ENCODE measurements at regions not wholly inside any gene's neighbourhood (a gene's known extent, or its start where the extent isn't known, plus 50 kb on each side); places are given as distances from the start of the nearest gene placed in this dataset.
"Not testable (repeated sequence)": the region's sequence is repeated elsewhere in the genome, so short reads cannot be mapped to it uniquely, and the experiment has no call there.

DNA sequence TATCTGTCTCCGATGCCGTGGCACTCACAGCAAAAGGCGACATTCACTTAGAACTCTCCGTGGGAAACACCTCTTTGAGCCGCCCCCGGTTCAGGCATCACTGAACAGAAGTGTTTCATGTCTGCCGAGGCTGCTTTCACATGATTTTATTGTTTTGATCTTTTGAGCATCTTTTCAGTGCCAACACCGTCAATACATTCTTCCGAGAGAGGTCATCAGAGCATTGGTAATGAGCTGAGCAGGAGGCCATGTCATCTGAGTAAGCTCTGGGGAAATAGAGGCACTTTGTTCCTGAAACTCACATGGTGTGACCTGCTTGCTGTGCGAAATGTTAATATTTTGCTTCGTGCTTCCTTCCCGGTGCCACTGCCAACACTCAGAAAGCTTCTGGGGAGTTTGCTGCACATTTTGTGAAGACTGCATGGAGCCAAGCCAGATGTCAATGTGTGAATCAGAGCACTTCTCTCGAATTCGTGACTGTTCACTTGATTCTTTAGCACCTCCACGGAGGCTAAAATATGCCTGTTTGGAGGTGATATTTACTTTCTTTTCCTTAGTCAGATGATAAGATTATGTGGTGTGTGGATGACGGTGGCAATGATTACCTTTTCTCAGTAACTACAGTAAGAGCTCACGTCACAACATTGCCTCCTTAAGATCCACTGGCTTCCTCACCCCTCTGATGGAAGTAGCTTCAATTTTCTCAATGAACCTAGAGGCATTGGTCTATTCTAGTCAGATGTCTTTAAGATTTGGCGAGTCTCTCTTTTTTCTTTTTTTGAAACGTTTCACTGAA, 222.3 kb upstream of the HS3ST1 start:
- Histone ChIP-seq H3K79me2 (ENCODE audit: insufficient read depth) (no peaks in the 10 kb centered on the region), H4K20me1 (ENCODE audit: insufficient read depth) (no peaks in the 10 kb centered on the region), H3K4me1 (ENCODE audit: control insufficient read depth in 1 of 2, insufficient read depth in 2 of 2, low read depth in 1 of 2, low read length in 1 of 2) (no peaks in the 10 kb centered on the region), H3K36me3 (replicated peaks in 1 of 2; ENCODE audit: control insufficient read depth in 1 of 2, insufficient read depth in 2 of 2, low read length in 1 of 2) (no peaks in the 10 kb centered on the region), H3K9me2 (no peaks in the 10 kb centered on the region), H3K9me3 (no peaks in the 10 kb centered on the region), H3K4me3 (ENCODE audit: low read depth in 2 of 2, low read length in 1 of 2) (no peak overlapping the region), H3K27ac (ENCODE audit: low read depth in 2 of 2, low read length in 1 of 2) (no peak overlapping the region), H3F3A (replicated peaks; ENCODE audit: insufficient read depth) (no peaks in the 10 kb centered on the region), H3K4me2 (no peak overlapping the region), H2AFZ (ENCODE audit: low read depth) (no peak overlapping the region), H3K27me3 (ENCODE audit: insufficient read depth) (no peaks in the 10 kb centered on the region), H3K9ac (no peak overlapping the region)
- 14% methylated on average over 17 of the region's 19 CpGs for WGBS (ENCODE audit: low lambda C conversion rate)
- no peak for TF ChIP-seq FOXJ3 (CRISPR knock-in tag; IDR thresholded peaks at IDR 0.05)
- no peak for TF ChIP-seq EP300 (IDR thresholded peaks at IDR 0.05; ENCODE audit: borderline replicate concordance in 1 of 2, low read depth in 1 of 2, low read length in 1 of 2)
- TF ChIP-seq NFIC (IDR thresholded peaks at IDR 0.05; ENCODE audit: borderline replicate concordance): no peak
- ChIA-PET CTCF (no interaction called here), POLR2A (no interaction called here)
- DNase-seq: no peak

DNA sequence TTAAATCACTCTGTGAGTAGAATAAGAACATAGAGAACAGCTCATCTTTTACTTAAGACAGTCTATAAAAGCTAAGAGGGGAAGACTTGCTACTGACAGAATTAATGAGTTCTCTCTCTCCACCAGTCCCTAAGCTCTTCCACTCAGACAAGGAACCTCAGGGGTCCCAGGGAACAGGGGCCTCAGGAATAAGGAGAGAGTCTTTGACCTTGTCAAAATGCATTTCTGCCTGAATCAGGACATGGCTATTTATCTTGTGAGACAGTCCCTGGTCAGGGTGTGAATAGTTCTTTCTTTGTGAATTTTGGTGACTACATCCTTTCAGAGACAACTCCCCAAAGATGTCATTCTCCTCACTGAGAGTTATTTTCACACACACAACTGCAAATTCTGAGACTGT, 218.7 kb upstream of the HS3ST1 start:
- Histone ChIP-seq H2AFZ (ENCODE audit: low read depth) (no peak overlapping the region), H3K9me3 (no peaks in the 10 kb centered on the region), H3K27ac (ENCODE audit: low read depth in 2 of 2, low read length in 1 of 2) (no peak overlapping the region), H3K9ac (no peak overlapping the region), H4K20me1 (ENCODE audit: insufficient read depth) (no peaks in the 10 kb centered on the region), H3K9me2 (no peaks in the 10 kb centered on the region), H3K79me2 (ENCODE audit: insufficient read depth) (no peaks in the 10 kb centered on the region), H3K36me3 (replicated peaks in 1 of 2; ENCODE audit: control insufficient read depth in 1 of 2, insufficient read depth in 2 of 2, low read length in 1 of 2) (no peaks in the 10 kb centered on the region), H3F3A (replicated peaks; ENCODE audit: insufficient read depth) (no peaks in the 10 kb centered on the region), H3K4me3 (ENCODE audit: low read depth in 2 of 2, low read length in 1 of 2) (no peak overlapping the region), H3K4me1 (ENCODE audit: control insufficient read depth in 1 of 2, insufficient read depth in 2 of 2, low read depth in 1 of 2, low read length in 1 of 2) (no peaks in the 10 kb centered on the region), H3K27me3 (ENCODE audit: insufficient read depth) (no peaks in the 10 kb centered on the region), H3K4me2 (no peak overlapping the region)
- TF ChIP-seq, protein P1, sequence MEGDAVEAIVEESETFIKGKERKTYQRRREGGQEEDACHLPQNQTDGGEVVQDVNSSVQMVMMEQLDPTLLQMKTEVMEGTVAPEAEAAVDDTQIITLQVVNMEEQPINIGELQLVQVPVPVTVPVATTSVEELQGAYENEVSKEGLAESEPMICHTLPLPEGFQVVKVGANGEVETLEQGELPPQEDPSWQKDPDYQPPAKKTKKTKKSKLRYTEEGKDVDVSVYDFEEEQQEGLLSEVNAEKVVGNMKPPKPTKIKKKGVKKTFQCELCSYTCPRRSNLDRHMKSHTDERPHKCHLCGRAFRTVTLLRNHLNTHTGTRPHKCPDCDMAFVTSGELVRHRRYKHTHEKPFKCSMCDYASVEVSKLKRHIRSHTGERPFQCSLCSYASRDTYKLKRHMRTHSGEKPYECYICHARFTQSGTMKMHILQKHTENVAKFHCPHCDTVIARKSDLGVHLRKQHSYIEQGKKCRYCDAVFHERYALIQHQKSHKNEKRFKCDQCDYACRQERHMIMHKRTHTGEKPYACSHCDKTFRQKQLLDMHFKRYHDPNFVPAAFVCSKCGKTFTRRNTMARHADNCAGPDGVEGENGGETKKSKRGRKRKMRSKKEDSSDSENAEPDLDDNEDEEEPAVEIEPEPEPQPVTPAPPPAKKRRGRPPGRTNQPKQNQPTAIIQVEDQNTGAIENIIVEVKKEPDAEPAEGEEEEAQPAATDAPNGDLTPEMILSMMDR (IDR thresholded peaks at IDR 0.05): no peak
- TF ChIP-seq TCF12 (IDR thresholded peaks at IDR 0.05): no peak
- TF ChIP-seq SMC3 (IDR thresholded peaks at IDR 0.05; ENCODE audit: low read depth, low read length): no peak
- no peak for TF ChIP-seq ELF1 (IDR thresholded peaks at IDR 0.05)
- TF ChIP-seq RXRA (IDR thresholded peaks at IDR 0.05; ENCODE audit: borderline replicate concordance, low read depth): no peak
- no peak for TF ChIP-seq NRF1 (IDR thresholded peaks at IDR 0.05; ENCODE audit: low read depth, low read length)
- no peak for TF ChIP-seq MXI1 (IDR thresholded peaks at IDR 0.05; ENCODE audit: low read depth, low read length)
- no peak for TF ChIP-seq YY1 (IDR thresholded peaks at IDR 0.05; ENCODE audit: low read depth)
- no peak for TF ChIP-seq CHD2 (IDR thresholded peaks at IDR 0.05; ENCODE audit: low read length, partially characterized antibody)
- ChIA-PET POLR2A (no interaction called here), CTCF (no interaction called here)
- DNase-seq: no peak

DNA sequence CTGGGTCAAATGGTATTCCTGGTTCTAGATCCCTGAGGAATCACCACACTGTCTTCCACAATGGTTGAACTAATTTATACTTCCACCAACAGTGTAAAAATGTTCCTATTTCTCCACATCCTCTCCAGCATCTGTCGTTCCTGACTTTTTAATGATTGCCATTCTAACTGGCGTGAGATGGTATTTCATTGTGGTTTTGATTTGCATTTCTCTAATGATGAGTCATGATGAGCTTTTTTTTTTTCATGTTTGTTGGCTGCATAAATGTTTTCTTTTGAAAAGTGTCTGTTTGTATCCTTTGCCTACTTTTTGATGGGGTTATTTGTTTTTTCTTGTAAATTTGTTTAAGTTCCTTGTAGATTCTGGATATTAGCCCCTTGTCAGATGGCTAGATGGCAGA, 214.4 kb upstream of the HS3ST1 start:
- H3K27ac ChIP-seq (ENCODE audit: low read depth in 2 of 2, low read length in 1 of 2); POLR2A ChIA-PET; H3K27me3 ChIP-seq (ENCODE audit: insufficient read depth); H3K4me3 ChIP-seq (ENCODE audit: low read depth in 2 of 2, low read length in 1 of 2); H2AFZ ChIP-seq (ENCODE audit: low read depth); H3F3A ChIP-seq (replicated peaks; ENCODE audit: insufficient read depth); DNase-seq; H3K79me2 ChIP-seq (ENCODE audit: insufficient read depth); H3K9ac ChIP-seq; H3K4me2 ChIP-seq; CTCF ChIA-PET; H4K20me1 ChIP-seq (ENCODE audit: insufficient read depth); H3K9me3 ChIP-seq; H3K4me1 ChIP-seq (ENCODE audit: control insufficient read depth in 1 of 2, insufficient read depth in 2 of 2, low read depth in 1 of 2, low read length in 1 of 2); H3K9me2 ChIP-seq; H3K36me3 ChIP-seq (replicated peaks in 1 of 2; ENCODE audit: control insufficient read depth in 1 of 2, insufficient read depth in 2 of 2, low read length in 1 of 2): not testable (repeated sequence)
- 4% methylated on average over 2 of the region's 2 CpGs for WGBS (ENCODE audit: low lambda C conversion rate)
